SU-DHL-6 (cell line): ENCODE measurements at regions not wholly inside any gene's neighbourhood (a gene's known extent, or its start where the extent isn't known, plus 50 kb on each side); places are given as distances from the start of the nearest gene placed in this dataset.

Experiments used
- EZH2phosphoT487 ChIP-seq: fragments of 200-600 bp; sonication (generic), shearing (Covaris generic); conservative IDR thresholded peaks from 2 replicates; pipeline ENCODE4 v1.6.1; 2018; ENCODE audit warnings: mild to moderate bottlenecking, antibody characterized with exemption, low read length, moderate library complexity, mixed read lengths
- TF ChIP-seq, protein P1 (sequence below): fragments of 200-600 bp; sonication (generic); IDR thresholded peaks from one replicate; pipeline ENCODE4 v1.5.1; 2017; ENCODE audit warnings: antibody characterized with exemption, mild to moderate bottlenecking, low read length, moderate library complexity; ENCODE audit not compliant: insufficient read depth, poor library complexity, severe bottlenecking

DNA sequence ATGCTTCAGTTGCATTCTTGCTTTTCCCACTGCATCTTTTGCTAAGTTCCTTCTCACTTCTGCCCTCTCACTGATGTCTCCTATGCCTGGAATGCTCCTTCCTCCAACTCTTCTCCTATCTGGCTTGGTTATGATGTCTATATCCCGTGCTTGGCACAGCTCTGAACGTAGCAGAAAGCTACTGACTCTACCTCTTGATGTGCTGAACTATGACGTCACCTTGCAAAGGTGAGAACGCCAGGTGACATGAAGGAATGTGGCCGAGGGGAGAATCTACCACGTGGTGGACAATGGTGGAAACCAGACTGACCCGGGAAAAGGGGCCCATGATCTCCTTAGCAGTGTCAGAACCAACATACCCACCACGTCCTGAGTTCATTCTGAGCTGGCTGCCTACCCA is 209.7 kb downstream of the SH3BP4 start:
- TF ChIP-seq, protein P1, sequence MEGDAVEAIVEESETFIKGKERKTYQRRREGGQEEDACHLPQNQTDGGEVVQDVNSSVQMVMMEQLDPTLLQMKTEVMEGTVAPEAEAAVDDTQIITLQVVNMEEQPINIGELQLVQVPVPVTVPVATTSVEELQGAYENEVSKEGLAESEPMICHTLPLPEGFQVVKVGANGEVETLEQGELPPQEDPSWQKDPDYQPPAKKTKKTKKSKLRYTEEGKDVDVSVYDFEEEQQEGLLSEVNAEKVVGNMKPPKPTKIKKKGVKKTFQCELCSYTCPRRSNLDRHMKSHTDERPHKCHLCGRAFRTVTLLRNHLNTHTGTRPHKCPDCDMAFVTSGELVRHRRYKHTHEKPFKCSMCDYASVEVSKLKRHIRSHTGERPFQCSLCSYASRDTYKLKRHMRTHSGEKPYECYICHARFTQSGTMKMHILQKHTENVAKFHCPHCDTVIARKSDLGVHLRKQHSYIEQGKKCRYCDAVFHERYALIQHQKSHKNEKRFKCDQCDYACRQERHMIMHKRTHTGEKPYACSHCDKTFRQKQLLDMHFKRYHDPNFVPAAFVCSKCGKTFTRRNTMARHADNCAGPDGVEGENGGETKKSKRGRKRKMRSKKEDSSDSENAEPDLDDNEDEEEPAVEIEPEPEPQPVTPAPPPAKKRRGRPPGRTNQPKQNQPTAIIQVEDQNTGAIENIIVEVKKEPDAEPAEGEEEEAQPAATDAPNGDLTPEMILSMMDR, result no peak
- TF ChIP-seq EZH2phosphoT487, result no peak
